Mesenchymal stem cell (in vitro differentiated cells and primary cell): ENCODE measurements at regions not wholly inside any gene's neighbourhood (a gene's known extent, or its start where the extent isn't known, plus 50 kb on each side); places are given as distances from the start of the nearest gene placed in this dataset.

Experiments used
- DNase-seq: peaks from one replicate; pipeline ENCODE4 v3.0.0-alpha.2; 2013
- H2AFZ ChIP-seq: one replicate; pipeline ENCODE4 v1.6.1; 2013; ENCODE audit warnings: low read depth, mild to moderate bottlenecking, control low read depth, inconsistent platforms, low read length, moderate library complexity
- H2AK5ac ChIP-seq: 2 replicates; pipeline ENCODE4 v1.6.1; 2013; ENCODE audit warnings: low read length, moderate library complexity, mild to moderate bottlenecking, inconsistent platforms; ENCODE audit not compliant: severe bottlenecking
- H2BK120ac ChIP-seq: one replicate; pipeline ENCODE4 v1.6.1; 2013; ENCODE audit warnings: low read depth, mild to moderate bottlenecking, inconsistent platforms, low read length, moderate library complexity
- H2BK12ac ChIP-seq, 2 experiments: one replicate each; pipeline ENCODE4 v1.6.1; 2013; ENCODE audit warnings: inconsistent platforms in 2 of 2, low read length in 2 of 2, mild to moderate bottlenecking in 2 of 2, moderate library complexity in 2 of 2, control low read depth in 1 of 2
- H2BK15ac ChIP-seq: one replicate; pipeline ENCODE4 v1.6.1; 2013; ENCODE audit warnings: mild to moderate bottlenecking, low read depth, inconsistent platforms; ENCODE audit not compliant: poor library complexity, severe bottlenecking
- H2BK5ac ChIP-seq: 2 replicates; pipeline ENCODE4 v1.6.1; 2013; ENCODE audit warnings: low read depth, mild to moderate bottlenecking, low read length, control low read depth, inconsistent platforms; ENCODE audit not compliant: poor library complexity, severe bottlenecking
- H3K14ac ChIP-seq, 2 experiments: one replicate each; pipeline ENCODE4 v1.6.1; 2013; ENCODE audit warnings: inconsistent platforms in 2 of 2, low read length in 2 of 2, control low read depth in 1 of 2, mild to moderate bottlenecking in 1 of 2, moderate library complexity in 1 of 2
- H3K18ac ChIP-seq, 2 experiments: one replicate each; pipeline ENCODE4 v1.6.1; 2013; ENCODE audit warnings: inconsistent platforms in 2 of 2, low read length in 2 of 2, control low read depth in 1 of 2, low read depth in 1 of 2, mild to moderate bottlenecking in 1 of 2
- H3K23ac ChIP-seq, 2 experiments: one replicate each; pipeline ENCODE4 v1.6.1; 2013; ENCODE audit warnings: inconsistent platforms in 2 of 2, low read length in 2 of 2, mild to moderate bottlenecking in 2 of 2, moderate library complexity in 2 of 2, control low read depth in 1 of 2
- H3K27ac ChIP-seq: 2 replicates; pipeline ENCODE4 v1.5.1; 2013; ENCODE audit warnings: mild to moderate bottlenecking, moderate library complexity, low read length, control low read depth, inconsistent platforms; ENCODE audit not compliant: poor library complexity, severe bottlenecking
- H3K27me3 ChIP-seq, 2 experiments: 2 replicates each; pipeline versions ENCODE4 v1.6.1 to v1.7.0; 2013; ENCODE audit warnings: low read length in 2 of 2, mild to moderate bottlenecking in 2 of 2, moderate library complexity in 2 of 2, control low read depth in 1 of 2, inconsistent platforms in 1 of 2; ENCODE audit not compliant: control insufficient read depth in 1 of 2, insufficient read depth in 1 of 2
- H3K36me3 ChIP-seq, 2 experiments: 2 replicates each; pipeline versions ENCODE4 v1.6.1 to v1.7.0; 2013; ENCODE audit warnings: low read length in 2 of 2, control low read depth in 1 of 2, inconsistent platforms in 1 of 2, low read depth in 1 of 2, mild to moderate bottlenecking in 1 of 2; ENCODE audit not compliant: insufficient read depth in 2 of 2, control insufficient read depth in 1 of 2
- H3K4ac ChIP-seq, 2 experiments: one replicate each; pipeline ENCODE4 v1.6.1; 2013; ENCODE audit warnings: inconsistent platforms in 2 of 2, low read length in 2 of 2, mild to moderate bottlenecking in 2 of 2, moderate library complexity in 2 of 2, control low read depth in 1 of 2, low read depth in 1 of 2
- H3K4me1 ChIP-seq: 2 replicates; pipeline ENCODE4 v1.6.1; 2013; ENCODE audit warnings: low read depth, low read length, control low read depth; ENCODE audit not compliant: control insufficient read depth, insufficient read depth
- H3K4me2 ChIP-seq: 2 replicates; pipeline ENCODE4 v1.6.1; 2013; ENCODE audit warnings: low read length, mild to moderate bottlenecking, inconsistent platforms; ENCODE audit not compliant: poor library complexity, severe bottlenecking
- H3K4me3 ChIP-seq, 2 experiments: 2 replicates each; pipeline versions ENCODE4 v1.5.1 to v1.7.0; 2013; ENCODE audit warnings: low read length in 2 of 2, mild to moderate bottlenecking in 2 of 2, control low read depth in 1 of 2, low read depth in 1 of 2; ENCODE audit not compliant: insufficient read depth in 1 of 2
- H3K79me1 ChIP-seq: replicated peaks from 2 replicates; pipeline ENCODE4 v1.6.1; 2013; ENCODE audit warnings: mild to moderate bottlenecking, control low read depth, low read length, inconsistent platforms; ENCODE audit not compliant: poor library complexity, severe bottlenecking
- H3K9ac ChIP-seq: 2 replicates; pipeline ENCODE4 v1.7.0; 2013; ENCODE audit warnings: mild to moderate bottlenecking, low read length, moderate library complexity
- H3K9me3 ChIP-seq: 2 replicates; pipeline ENCODE4 v1.7.0; 2013; ENCODE audit warnings: mild to moderate bottlenecking, low read length; ENCODE audit not compliant: control insufficient read depth
- H4K8ac ChIP-seq: one replicate; pipeline ENCODE4 v1.6.1; 2013; ENCODE audit warnings: inconsistent platforms, mild to moderate bottlenecking, low read length, moderate library complexity
- H4K91ac ChIP-seq: one replicate; pipeline ENCODE4 v1.6.1; 2013; ENCODE audit warnings: mild to moderate bottlenecking, low read length, inconsistent platforms
- WGBS: methylation state at CpG from one replicate; pipeline ENCODE4 v1.1.7; 2013; ENCODE audit warnings: mixed read lengths; 5-methylcytosine and 5-hydroxymethylcytosine counted together

GRCh38 chr2:21231985-21232384 lies 108.2 kb downstream of the TDRD15 start:
- Histone ChIP-seq H2BK12ac (no peak overlapping the region), H4K8ac (no peak overlapping the region), H3K18ac (no peak overlapping the region), H4K91ac (no peak overlapping the region), H3K9ac (no peak overlapping the region), H3K4me3 (no peak overlapping the region), H3K9me3 (no peaks in the 10 kb centered on the region), H2AFZ (no peak overlapping the region), H3K4me1 (no peaks in the 10 kb centered on the region), H3K23ac (no peak overlapping the region), H3K79me1 (no peaks in the 10 kb centered on the region), H3K14ac (no peak overlapping the region), H3K36me3 (no peaks in the 10 kb centered on the region), H3K27ac (no peak overlapping the region), H2BK120ac (no peak overlapping the region), H2BK15ac (no peak overlapping the region), H3K27me3 (no peaks in the 10 kb centered on the region), H2AK5ac (no peak overlapping the region), H2BK5ac (no peak overlapping the region), H3K4me2 (no peak overlapping the region), H3K4ac (no peak overlapping the region)
- no peak for DNase-seq

GRCh38 chr2:21233194-21233593 lies 109.4 kb downstream of the TDRD15 start:
- Histone ChIP-seq H2AFZ (no peak overlapping the region), H2BK120ac (no peak overlapping the region), H3K9me3 (no peaks in the 10 kb centered on the region), H3K4ac (no peak overlapping the region), H2AK5ac (no peak overlapping the region), H4K91ac (no peak overlapping the region), H3K14ac (no peak overlapping the region), H2BK15ac (no peak overlapping the region), H4K8ac (no peak overlapping the region), H3K27me3 (no peaks in the 10 kb centered on the region), H3K4me1 (no peaks in the 10 kb centered on the region), H3K4me2 (no peak overlapping the region), H2BK12ac (no peak overlapping the region), H3K27ac (no peak overlapping the region), H3K18ac (no peak overlapping the region), H3K79me1 (no peaks in the 10 kb centered on the region), H3K36me3 (no peaks in the 10 kb centered on the region), H3K9ac (no peak overlapping the region), H3K23ac (no peak overlapping the region), H3K4me3 (no peak overlapping the region), H2BK5ac (no peak overlapping the region)
- DNase-seq, result no peak
- no CpG with 5 or more reads among the region's 3 CpGs for WGBS

- no peak overlapping the region for H3K27ac ChIP-seq
- H4K8ac ChIP-seq, result no peak overlapping the region
- H3K4me2 ChIP-seq, result no peak overlapping the region
- H2BK15ac ChIP-seq, result no peak overlapping the region
- H3K27me3 ChIP-seq, result no peaks in the 10 kb centered on the region
- H3K9ac ChIP-seq, result no peak overlapping the region
- no peaks in the 10 kb centered on the region for H3K79me1 ChIP-seq
- no peak overlapping the region for H2AK5ac ChIP-seq
- H4K91ac ChIP-seq, result no peak overlapping the region
- no peak overlapping the region for H3K14ac ChIP-seq
- H3K4me3 ChIP-seq, result no peak overlapping the region
- H3K9me3 ChIP-seq, result no peaks in the 10 kb centered on the region
- no peak for DNase-seq
- WGBS, result no CpG with 5 or more reads among the region's 3 CpGs
- H2BK12ac ChIP-seq, result no peak overlapping the region
- H2AFZ ChIP-seq, result no peak overlapping the region
- H2BK5ac ChIP-seq, result no peak overlapping the region
- no peak overlapping the region for H3K18ac ChIP-seq
- no peak overlapping the region for H3K23ac ChIP-seq
- H3K4ac ChIP-seq, result no peak overlapping the region
- no peaks in the 10 kb centered on the region for H3K4me1 ChIP-seq
- H2BK120ac ChIP-seq, result no peak overlapping the region
- no peaks in the 10 kb centered on the region for H3K36me3 ChIP-seq
These were observed 110.2 kb downstream of the TDRD15 start for GRCh38 chr2:21234001-21234400.

GRCh38 chr2:21234464-21235120 lies 110.8 kb downstream of the TDRD15 start:
- Histone ChIP-seq H2BK15ac (no peak overlapping the region), H3K4ac (no peak overlapping the region), H3K23ac (no peak overlapping the region), H2AFZ (no peak overlapping the region), H3K9me3 (no peaks in the 10 kb centered on the region), H3K27me3 (no peaks in the 10 kb centered on the region), H2BK12ac (no peak overlapping the region), H4K91ac (no peak overlapping the region), H3K14ac (no peak overlapping the region), H3K27ac (no peak overlapping the region), H3K4me1 (no peaks in the 10 kb centered on the region), H3K4me3 (no peak overlapping the region), H3K36me3 (no peaks in the 10 kb centered on the region), H3K4me2 (no peak overlapping the region), H3K18ac (no peak overlapping the region), H2AK5ac (no peak overlapping the region), H2BK120ac (no peak overlapping the region), H3K9ac (no peak overlapping the region), H4K8ac (no peak overlapping the region), H3K79me1 (no peaks in the 10 kb centered on the region), H2BK5ac (no peak overlapping the region)
- DNase-seq, result no peak
- WGBS, result 96% methylated on average over 2 of the region's 3 CpGs
